22Rv1 (cell line): ENCODE measurements at regions not wholly inside any gene's neighbourhood (a gene's known extent, or its start where the extent isn't known, plus 50 kb on each side); places are given as distances from the start of the nearest gene placed in this dataset.

Source experiments
- ZFX ChIP-seq: fragments of 450-650 bp; IDR thresholded peaks from 2 replicates; pipeline ENCODE4 v1.6.1; 2017; ENCODE audit warnings: antibody characterized with exemption, borderline replicate concordance
- TF ChIP-seq, protein P1 (sequence below): fragments of 450-650 bp; IDR thresholded peaks from 2 replicates; pipeline ENCODE4 v1.5.1; 2017; ENCODE audit warnings: mild to moderate bottlenecking

DNA sequence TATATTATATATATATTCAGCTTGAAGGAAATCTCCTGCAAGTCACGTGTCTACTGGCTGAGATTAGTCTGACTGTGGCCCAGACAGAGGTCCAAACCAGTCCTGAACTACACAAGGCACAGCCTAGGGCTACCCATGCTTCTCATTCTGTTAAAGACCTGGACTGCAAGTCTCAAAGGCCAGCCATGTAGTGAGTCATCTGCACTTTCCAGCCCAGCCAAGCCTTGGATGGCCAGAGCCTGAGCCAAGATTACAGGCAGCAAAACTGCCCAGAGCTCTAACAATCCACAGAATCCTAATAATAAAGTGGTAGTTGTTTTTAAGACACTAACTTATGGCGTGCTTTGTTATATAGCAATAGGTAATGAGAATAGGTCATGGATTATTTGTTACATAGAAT lies 259.6 kb downstream of the SS18 start:
- TF ChIP-seq, protein P1, sequence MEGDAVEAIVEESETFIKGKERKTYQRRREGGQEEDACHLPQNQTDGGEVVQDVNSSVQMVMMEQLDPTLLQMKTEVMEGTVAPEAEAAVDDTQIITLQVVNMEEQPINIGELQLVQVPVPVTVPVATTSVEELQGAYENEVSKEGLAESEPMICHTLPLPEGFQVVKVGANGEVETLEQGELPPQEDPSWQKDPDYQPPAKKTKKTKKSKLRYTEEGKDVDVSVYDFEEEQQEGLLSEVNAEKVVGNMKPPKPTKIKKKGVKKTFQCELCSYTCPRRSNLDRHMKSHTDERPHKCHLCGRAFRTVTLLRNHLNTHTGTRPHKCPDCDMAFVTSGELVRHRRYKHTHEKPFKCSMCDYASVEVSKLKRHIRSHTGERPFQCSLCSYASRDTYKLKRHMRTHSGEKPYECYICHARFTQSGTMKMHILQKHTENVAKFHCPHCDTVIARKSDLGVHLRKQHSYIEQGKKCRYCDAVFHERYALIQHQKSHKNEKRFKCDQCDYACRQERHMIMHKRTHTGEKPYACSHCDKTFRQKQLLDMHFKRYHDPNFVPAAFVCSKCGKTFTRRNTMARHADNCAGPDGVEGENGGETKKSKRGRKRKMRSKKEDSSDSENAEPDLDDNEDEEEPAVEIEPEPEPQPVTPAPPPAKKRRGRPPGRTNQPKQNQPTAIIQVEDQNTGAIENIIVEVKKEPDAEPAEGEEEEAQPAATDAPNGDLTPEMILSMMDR = no peak
- no peak for TF ChIP-seq ZFX
